Epithelial cell of prostate (primary cell): ENCODE measurements at regions not wholly inside any gene's neighbourhood (a gene's known extent, or its start where the extent isn't known, plus 50 kb on each side); places are given as distances from the start of the nearest gene placed in this dataset.
"Not testable (repeated sequence)": the region's sequence is repeated elsewhere in the genome, so short reads cannot be mapped to it uniquely, and the experiment has no call there.

Experiments used
- DNase-seq: peaks from one replicate; pipeline ENCODE4 v3.0.0-alpha.2; 2011; ENCODE audit warnings: low read depth, low spot score
- H3K27ac ChIP-seq: fragments of 450-650 bp; 2 replicates; pipeline ENCODE4 v1.5.1; 2017; ENCODE audit warnings: mild to moderate bottlenecking

DNA sequence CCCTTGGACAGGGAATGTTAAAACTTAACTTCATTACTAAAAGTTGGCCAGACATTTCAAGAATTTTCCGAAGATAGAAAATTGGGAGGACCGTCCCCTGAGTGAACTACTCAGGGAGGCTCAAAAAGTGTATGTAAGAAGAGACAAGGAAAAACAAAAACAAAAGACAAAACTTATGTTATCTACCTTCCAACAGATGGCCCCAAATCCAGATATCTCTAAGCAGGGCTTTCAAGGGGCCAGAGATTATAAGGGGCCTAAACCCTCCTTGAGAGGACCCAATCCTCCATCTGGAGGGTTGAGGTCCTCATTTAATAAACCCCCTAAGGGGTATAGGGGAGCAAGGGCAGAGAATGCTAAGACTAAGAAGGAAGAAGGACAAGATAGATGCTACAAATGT lies 203.6 kb downstream of the SH2D4B start:
- H3K27ac ChIP-seq: no peak overlapping the region
- DNase-seq: no peak

- no peak for DNase-seq
- no peak overlapping the region for H3K27ac ChIP-seq
Measured at GRCh38 chr10:80750268-80750667, 212.6 kb downstream of the SH2D4B start.

DNA sequence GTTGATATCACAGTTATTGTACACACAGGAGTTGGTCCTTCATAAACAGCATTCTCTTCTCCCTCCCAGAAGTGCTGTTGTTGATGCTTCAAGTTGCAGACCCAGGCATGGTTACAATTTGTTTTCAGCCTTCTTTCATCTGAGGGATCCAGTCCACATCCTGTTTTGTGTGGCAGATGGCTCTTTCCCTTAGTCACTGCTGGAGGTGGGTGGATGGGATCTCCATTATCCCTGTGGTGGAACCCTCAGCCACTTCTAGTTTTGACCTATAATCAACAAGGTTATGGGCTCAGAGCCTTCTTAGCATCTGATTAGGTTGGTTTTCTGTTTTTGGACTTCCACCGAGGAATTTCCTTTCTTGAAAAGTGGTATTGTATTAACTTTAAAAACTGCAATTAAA lies 214.2 kb downstream of the SH2D4B start:
- DNase-seq: no peak
- no peak overlapping the region for H3K27ac ChIP-seq

DNA sequence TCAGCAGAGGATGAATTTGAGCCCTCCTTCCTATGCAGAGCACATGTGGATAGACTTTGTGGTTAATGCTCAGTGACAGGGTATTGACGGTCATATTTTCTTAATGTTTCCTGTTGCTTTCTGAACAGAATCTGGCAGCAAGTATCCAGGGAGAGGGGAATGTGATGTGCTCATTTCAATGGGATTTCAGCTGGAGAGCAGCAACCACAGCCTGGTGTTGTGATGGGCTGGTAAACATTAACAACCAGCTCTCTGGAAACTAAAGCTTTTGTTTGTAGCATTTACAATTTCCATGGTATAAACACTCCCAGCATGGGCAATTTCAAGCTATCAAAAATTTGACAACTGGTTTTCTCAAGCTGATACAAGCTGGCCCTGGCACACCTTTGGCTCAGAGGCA lies 215.9 kb downstream of the SH2D4B start:
- no peak overlapping the region for H3K27ac ChIP-seq
- DNase-seq: no peak

DNA sequence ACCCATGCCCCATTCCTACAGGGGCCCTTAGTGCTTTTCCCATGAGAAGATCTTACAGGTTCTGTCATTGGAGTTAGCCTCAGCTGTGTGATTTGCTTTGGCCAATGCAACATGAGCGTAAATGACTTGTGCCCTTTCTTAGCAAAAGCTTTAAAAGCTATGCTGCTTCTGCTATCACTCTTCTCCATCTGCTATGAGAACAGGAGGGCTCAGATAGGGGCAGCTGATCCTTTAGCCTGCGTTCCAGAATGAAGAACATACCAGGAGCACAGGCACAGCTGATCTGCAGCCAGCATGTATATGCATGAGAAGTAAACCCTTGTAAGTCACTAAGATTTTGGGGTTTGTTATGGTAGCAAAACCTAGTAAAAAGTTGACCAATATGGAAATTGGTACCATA lies 218.2 kb downstream of the SH2D4B start:
- DNase-seq: no peak
- no peak overlapping the region for H3K27ac ChIP-seq

GRCh38 chr10:80759693-80760092 lies 222.0 kb downstream of the SH2D4B start:
- DNase-seq: no peak
- no peak overlapping the region for H3K27ac ChIP-seq

DNA sequence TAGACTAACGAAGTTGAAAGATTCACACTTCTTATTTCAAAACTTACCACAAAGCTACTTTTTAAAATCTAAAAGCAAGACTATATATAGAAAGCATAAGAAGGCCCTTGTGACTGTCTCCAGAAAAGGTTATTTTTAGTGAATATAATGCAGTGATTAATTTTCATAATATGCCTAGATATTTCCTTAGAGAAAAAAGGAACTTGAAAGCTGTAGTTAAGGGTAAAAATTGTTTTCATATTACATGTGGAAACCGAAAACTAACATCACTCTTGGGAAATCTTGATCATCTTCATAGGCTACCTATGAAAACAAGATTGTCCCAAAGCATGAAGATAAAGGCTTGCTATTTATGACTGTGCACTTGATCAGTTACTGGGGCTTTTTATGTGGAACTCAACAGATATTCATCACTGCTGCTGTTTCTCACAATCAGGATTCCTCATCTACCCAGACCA lies 223.2 kb downstream of the SH2D4B start:
- no peak for DNase-seq
- H3K27ac ChIP-seq: no peak overlapping the region

DNA sequence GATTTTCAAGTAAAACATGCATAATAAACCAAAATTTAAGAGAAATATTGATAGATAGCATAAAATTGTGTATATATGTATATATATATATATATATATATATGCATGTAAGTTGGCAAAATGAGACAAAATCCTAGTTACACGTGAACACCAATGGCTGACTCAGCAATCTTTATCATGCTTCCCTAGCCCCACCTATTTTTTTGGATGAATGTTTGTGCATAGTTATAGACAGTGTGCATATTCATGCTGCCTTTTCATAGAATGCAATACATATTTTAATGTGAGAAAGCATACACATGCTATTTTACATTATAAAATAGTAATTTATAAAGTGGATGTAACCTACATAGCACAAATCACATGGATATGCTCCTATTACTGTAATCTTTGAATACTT lies 230.3 kb downstream of the SH2D4B start:
- DNase-seq: no peak
- no peak overlapping the region for H3K27ac ChIP-seq

GRCh38 chr10:80769700-80770160 lies 232.0 kb downstream of the SH2D4B start:
- no peak for DNase-seq
- H3K27ac ChIP-seq: no peak overlapping the region

DNA sequence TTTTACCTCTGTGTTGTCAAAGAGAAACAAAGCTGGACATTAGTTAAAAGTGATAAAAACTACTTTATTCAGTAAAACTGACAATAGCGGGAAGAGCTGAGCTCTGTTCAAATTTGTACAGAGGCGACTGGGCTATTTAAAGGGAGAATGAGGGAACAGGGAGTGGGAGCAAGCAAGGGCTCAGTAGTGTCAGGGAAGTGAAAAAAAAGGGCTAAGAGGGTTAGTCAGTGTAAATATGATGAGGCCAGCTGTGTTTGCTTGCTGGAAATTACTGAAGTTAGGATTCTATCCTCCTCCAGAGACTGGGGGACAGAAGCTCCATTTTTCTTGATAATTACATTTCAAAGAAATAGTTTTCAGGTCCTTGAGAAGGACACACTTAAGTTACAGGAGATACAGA lies 232.5 kb downstream of the SH2D4B start:
- no peak overlapping the region for H3K27ac ChIP-seq
- no peak for DNase-seq

- DNase-seq: no peak
- no peak overlapping the region for H3K27ac ChIP-seq
Measured at GRCh38 chr10:80771285-80771684, 233.6 kb downstream of the SH2D4B start.

GRCh38 chr10:80771902-80772555 lies 234.3 kb downstream of the SH2D4B start:
- no peak for DNase-seq
- H3K27ac ChIP-seq: no peak overlapping the region

DNA sequence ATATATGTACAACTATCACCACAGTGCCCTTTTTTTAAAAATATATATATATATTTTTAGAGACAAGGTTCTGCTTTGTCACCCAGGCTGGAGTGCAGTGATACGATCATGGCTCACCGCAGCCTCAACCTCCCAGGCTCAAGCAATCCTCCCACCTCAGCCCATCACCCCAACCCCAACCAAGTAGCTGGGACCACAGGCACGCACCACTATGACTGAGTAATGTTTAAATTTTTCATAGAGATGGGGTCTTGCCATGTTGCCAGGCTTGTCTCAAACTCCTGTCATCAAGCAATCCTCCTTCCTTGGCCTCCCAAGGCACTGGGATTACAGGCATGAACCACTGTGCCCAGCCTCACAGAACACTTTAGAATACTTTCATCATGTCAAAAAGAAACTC lies 234.9 kb downstream of the SH2D4B start:
- no peak overlapping the region for H3K27ac ChIP-seq
- DNase-seq: no peak

DNA sequence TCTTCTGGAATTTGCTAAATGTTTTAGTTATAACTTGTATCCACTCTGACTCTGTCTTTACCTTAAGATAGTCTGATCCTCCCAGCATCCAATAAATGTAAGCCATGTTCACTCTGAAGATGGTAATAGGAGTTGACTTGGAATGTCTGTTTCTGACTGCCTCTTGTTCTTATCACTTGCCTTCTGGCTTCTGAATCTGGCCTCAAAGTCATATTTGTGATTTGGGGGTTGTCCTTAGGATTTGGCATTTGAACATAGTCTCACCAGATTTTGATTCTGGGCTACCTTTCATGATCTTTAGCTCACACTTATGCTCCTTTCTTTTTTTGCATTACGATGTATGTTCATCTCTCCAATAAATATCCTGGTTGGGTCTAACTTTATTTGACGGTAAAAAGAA lies 247.0 kb downstream of the SH2D4B start:
- DNase-seq: no peak
- no peak overlapping the region for H3K27ac ChIP-seq

- no peak for DNase-seq
Measured at GRCh38 chr10:80786322-80786721, 248.6 kb downstream of the SH2D4B start.

GRCh38 chr10:80787952-80788351 lies 250.2 kb downstream of the SH2D4B start:
- DNase-seq: no peak
- no peak overlapping the region for H3K27ac ChIP-seq

More at GRCh38 chr10:80786322-80786721, 248.6 kb downstream of the SH2D4B start:
- no peak overlapping the region for H3K27ac ChIP-seq

DNA sequence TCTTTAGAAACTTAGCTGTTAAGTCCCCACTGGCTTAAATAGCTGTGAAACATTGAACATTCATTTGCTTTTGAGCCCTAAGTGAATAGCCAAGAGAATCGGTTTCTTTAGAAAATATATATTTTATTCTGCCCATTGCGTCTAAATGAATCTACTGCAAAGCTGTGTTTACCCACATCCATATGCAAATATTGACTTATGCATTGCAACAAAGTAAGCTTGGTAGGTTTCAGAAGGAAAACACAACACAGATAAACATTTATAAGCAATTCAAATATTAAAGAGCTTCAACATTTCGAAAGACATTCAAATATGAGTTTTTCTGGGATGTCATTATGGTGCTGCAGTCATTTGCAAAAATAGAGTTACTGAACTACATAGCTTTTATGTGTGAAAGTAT lies 257.3 kb downstream of the SH2D4B start:
- DNase-seq: no peak
- no peak overlapping the region for H3K27ac ChIP-seq

- H3K27ac ChIP-seq: no peak overlapping the region
- no peak for DNase-seq
Measured at GRCh38 chr10:80805343-80806020, 267.8 kb downstream of the SH2D4B start.

DNA sequence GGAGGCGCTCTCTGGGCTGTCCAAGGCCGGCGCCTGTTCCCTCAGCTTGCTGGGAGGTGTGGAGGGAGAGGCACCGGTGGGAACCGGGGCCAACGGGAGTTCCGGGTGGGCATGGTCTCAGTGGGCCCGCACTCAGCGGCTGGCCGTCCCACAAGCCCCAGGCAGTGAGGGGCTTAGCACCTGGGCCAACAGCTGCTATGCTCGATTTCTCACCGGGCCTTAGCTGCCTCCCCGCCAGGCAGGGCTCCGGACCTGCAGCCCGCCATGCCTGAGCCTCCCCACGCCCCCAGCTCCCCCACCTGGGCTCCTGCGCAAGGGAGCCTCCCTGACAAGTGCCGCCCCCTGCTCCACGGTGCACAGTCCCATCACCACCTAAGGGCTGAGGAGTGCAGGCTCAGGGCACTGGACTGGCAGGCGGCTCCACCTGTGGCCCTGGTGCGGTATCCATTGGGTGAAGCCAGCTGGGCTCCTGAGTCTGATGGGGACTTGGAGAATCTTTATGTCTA lies 276.5 kb downstream of the SH2D4B start:
- DNase-seq: no peak
- H3K27ac ChIP-seq: no peak overlapping the region

DNA sequence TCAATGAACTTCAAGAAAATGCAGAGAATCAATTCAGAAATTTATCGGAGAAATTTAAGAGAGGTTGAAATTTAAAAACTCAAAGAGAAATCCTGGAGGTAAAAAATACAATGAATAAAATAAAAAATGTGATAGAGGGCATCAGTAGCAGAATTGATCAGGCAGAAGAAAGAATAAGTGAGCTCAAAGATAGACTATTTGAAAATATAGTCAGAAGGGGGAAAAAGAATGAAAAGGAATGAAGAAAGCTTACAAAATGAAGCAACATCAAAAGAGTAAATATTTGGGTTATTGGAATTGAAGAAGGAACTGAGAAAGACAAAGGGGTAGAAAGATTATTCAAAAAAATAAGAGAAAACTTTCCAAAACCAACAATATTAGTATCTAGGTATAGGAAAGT lies 291.4 kb downstream of the SH2D4B start:
- no peak for DNase-seq
- no peak overlapping the region for H3K27ac ChIP-seq

DNA sequence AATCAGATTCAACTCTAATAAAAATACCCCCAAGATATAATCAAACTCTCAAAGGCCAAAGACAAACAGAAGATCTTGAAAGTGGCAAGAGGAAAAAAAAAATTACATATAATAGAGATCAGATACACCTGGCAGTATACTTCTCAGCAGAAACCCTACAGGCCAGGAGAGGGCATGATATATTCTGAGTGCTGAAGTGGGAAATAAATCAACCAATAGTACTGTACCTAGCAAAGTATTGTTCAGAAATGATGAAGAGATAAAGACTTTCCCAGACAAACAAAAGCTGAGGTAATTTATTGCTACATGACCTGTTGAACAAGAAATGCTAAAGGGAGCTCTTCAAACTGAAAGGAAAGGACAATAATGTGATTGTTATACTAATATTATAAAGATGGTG lies 291.9 kb downstream of the SH2D4B start:
- H3K27ac ChIP-seq: no peak overlapping the region
- DNase-seq: no peak

DNA sequence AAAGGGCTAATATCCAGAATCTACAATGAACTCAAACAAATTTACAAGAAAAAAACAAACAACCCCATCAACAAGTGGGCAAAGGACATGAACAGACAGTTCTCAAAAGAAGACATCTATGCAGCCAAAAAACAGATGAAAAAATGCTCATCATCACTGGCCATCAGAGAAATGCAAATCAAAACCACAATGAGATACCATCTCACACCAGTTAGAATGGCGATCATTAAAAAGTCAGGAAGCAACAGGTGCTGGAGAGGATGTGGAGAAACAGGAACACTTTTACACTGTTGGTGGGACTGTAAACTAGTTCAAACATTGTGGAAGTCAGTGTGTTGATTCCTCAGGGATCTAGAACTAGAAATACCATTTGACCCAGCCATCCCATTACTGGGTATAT lies 295.0 kb downstream of the SH2D4B start:
- not testable (repeated sequence) for H3K27ac ChIP-seq, DNase-seq
